HEK293 (cell line): ENCODE measurements at regions not wholly inside any gene's neighbourhood (a gene's known extent, or its start where the extent isn't known, plus 50 kb on each side); places are given as distances from the start of the nearest gene placed in this dataset.
"Not testable (repeated sequence)": the region's sequence is repeated elsewhere in the genome, so short reads cannot be mapped to it uniquely, and the experiment has no call there.

Experiments used
- CTCF ChIA-PET: fragments of 350-600 bp; formaldehyde crosslinking; extraction: SDS; loops from one replicate; lab custom pipeline; 2021; ENCODE audit warnings: antibody characterized with exemption; lab: Yijun Ruan, JAX
- POLR2A ChIA-PET: fragments of 300-600 bp; formaldehyde crosslinking; extraction: SDS; loops from one replicate; lab custom pipeline; 2020; ENCODE audit warnings: antibody characterized with exemption, inconsistent platforms; lab: Yijun Ruan, JAX
- H3K27ac ChIP-seq: fragments of 200-500 bp; sonication (Bioruptor generic); 2 replicates; pipeline ENCODE4 v1.5.1; 2014; ENCODE audit warnings: low read depth, low read length, control low read depth, inconsistent platforms; ENCODE audit errors: extremely low read depth
- H3K36me3 ChIP-seq, 2 experiments: fragments of 200-500 bp in 1 of 2; sonication (Bioruptor generic) in 1 of 2; 1 replicate in 1 of 2; 2 replicates in 1 of 2; pipeline ENCODE4 v1.5.1; 2014 to 2017; ENCODE audit warnings: inconsistent platforms in 2 of 2, low read length in 2 of 2; ENCODE audit not compliant: control insufficient read depth in 2 of 2, insufficient read depth in 1 of 2
- H3K4me1 ChIP-seq: fragments of 200-500 bp; sonication (Bioruptor generic); 2 replicates; pipeline ENCODE4 v1.5.1; 2014; ENCODE audit warnings: mild to moderate bottlenecking, low read length, inconsistent platforms; ENCODE audit not compliant: control insufficient read depth, insufficient read depth
- H3K4me3 ChIP-seq: 2 replicates; pipeline ENCODE4 v1.5.1; 2011; ENCODE audit warnings: low read depth, mild to moderate bottlenecking, control low read depth, low read length, moderate library complexity
- H3K9me3 ChIP-seq: fragments of 200-500 bp; sonication (Bioruptor generic); 2 replicates; pipeline ENCODE4 v1.5.1; 2014; ENCODE audit warnings: low read depth, low read length, inconsistent platforms; ENCODE audit not compliant: control insufficient read depth, insufficient read depth
- GLIS2 ChIP-seq: fragments of 450-650 bp; formaldehyde crosslinking; IDR thresholded peaks from 2 replicates; pipeline ENCODE4 v1.5.1; 2016; ENCODE audit warnings: missing biosample characterization, missing genetic modification characterization
- MEIS1 ChIP-seq: sonication (generic); formaldehyde crosslinking; IDR thresholded peaks from 2 replicates; pipeline ENCODE4 v1.8.1; 2022; ENCODE audit warnings: missing genetic modification reagents, mild to moderate bottlenecking, borderline replicate concordance
- TCF7L2 ChIP-seq: IDR thresholded peaks from 2 replicates; pipeline ENCODE4 v1.6.1; 2011; ENCODE audit warnings: low read depth, mild to moderate bottlenecking, inconsistent platforms, low read length, moderate library complexity, borderline replicate concordance
- WT1 ChIP-seq: fragments of 450-650 bp; formaldehyde crosslinking; IDR thresholded peaks from 2 replicates; pipeline ENCODE4 v1.5.1; 2016; ENCODE audit warnings: missing biosample characterization, missing genetic modification characterization
- ZNF121 ChIP-seq: fragments of 450-650 bp; formaldehyde crosslinking; IDR thresholded peaks from 2 replicates; pipeline ENCODE4 v1.5.1; 2016; ENCODE audit warnings: missing biosample characterization, missing genetic modification characterization
- ZNF138 ChIP-seq: fragments of 450-650 bp; formaldehyde crosslinking; IDR thresholded peaks from 2 replicates; pipeline ENCODE4 v1.5.1; 2016; ENCODE audit warnings: missing biosample characterization, missing genetic modification characterization, borderline replicate concordance
- ZNF2 ChIP-seq: fragments of 450-650 bp; formaldehyde crosslinking; IDR thresholded peaks from 2 replicates; pipeline ENCODE4 v1.5.1; 2016; ENCODE audit warnings: missing biosample characterization, missing genetic modification characterization
- ZNF214 ChIP-seq: fragments of 450-650 bp; formaldehyde crosslinking; IDR thresholded peaks from 2 replicates; pipeline ENCODE4 v1.5.1; 2017; ENCODE audit warnings: missing biosample characterization, mild to moderate bottlenecking, missing genetic modification characterization, borderline replicate concordance
- ZNF292 ChIP-seq: fragments of 450-650 bp; formaldehyde crosslinking; IDR thresholded peaks from 2 replicates; pipeline ENCODE4 v1.5.1; 2016; ENCODE audit warnings: low read depth, missing biosample characterization, missing genetic modification characterization, borderline replicate concordance
- ZNF311 ChIP-seq: fragments of 450-650 bp; formaldehyde crosslinking; IDR thresholded peaks from 2 replicates; pipeline ENCODE4 v1.5.1; 2017; ENCODE audit warnings: missing biosample characterization, missing genetic modification characterization, borderline replicate concordance
- ZNF777 ChIP-seq: fragments of 450-650 bp; formaldehyde crosslinking; IDR thresholded peaks from 2 replicates; pipeline ENCODE4 v1.5.1; 2017; ENCODE audit warnings: missing biosample characterization, missing genetic modification characterization, borderline replicate concordance
- ZNF785 ChIP-seq: fragments of 450-650 bp; formaldehyde crosslinking; IDR thresholded peaks from 2 replicates; pipeline ENCODE4 v1.5.1; 2016; ENCODE audit warnings: missing biosample characterization, missing genetic modification characterization
- TF ChIP-seq, protein P1 (sequence below): fragments of 450-650 bp; formaldehyde crosslinking; conservative IDR thresholded peaks from 2 replicates; pipeline ENCODE4 v1.5.1; 2016; ENCODE audit warnings: low read depth, missing biosample characterization, missing genetic modification characterization
- TF ChIP-seq, protein P2 (sequence below): fragments of 450-650 bp; formaldehyde crosslinking; IDR thresholded peaks from 2 replicates; pipeline ENCODE4 v1.5.1; 2017; ENCODE audit warnings: missing biosample characterization, missing genetic modification characterization
- TF ChIP-seq, protein P3 (sequence below): fragments of 450-650 bp; formaldehyde crosslinking; IDR thresholded peaks from 2 replicates; pipeline ENCODE4 v1.5.1; 2016; ENCODE audit warnings: missing biosample characterization, missing genetic modification characterization
- TF ChIP-seq, protein P4 (sequence below): fragments of 450-650 bp; formaldehyde crosslinking; IDR thresholded peaks from 2 replicates; pipeline ENCODE4 v1.5.1; 2016; ENCODE audit warnings: missing biosample characterization, missing genetic modification characterization
- TF ChIP-seq, protein P5 (sequence below): fragments of 450-650 bp; formaldehyde crosslinking; IDR thresholded peaks from 2 replicates; pipeline ENCODE4 v1.5.1; 2016; ENCODE audit warnings: missing biosample characterization, missing genetic modification characterization

GRCh38 chr2:124987436-124987835 is 962.3 kb downstream of the CNTNAP5 start:
- H3K27ac ChIP-seq, POLR2A ChIA-PET, H3K4me3 ChIP-seq, H3K4me1 ChIP-seq, H3K9me3 ChIP-seq, H3K36me3 ChIP-seq: not testable (repeated sequence)
- CTCF ChIA-PET: interaction anchor here (0.8 kb wide), 1 partner anchor 212 kb away, joined by 3 read pairs; no protein-coding TSS in a partner anchor

DNA sequence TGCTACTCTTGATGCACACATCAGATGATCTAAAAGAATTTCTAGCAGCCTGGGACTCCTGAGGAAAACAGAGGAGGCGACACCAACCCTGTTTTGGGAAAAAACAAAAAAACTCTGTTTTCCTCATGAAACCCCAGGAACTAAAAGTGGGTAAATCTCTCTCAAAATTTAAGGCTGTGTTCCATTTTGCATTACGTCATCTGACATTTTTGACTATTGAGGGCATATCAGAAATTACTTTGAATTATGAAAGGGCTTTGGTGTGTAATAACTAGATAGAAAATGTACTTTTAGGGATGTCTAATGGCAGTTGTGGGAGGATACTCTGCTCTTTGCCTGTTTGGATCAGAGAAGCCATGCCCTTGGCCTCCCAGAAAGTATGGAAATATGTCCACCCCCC is 963.0 kb downstream of the CNTNAP5 start:
- no peaks in the 10 kb centered on the region for H3K36me3 ChIP-seq
- TF ChIP-seq, protein P1, sequence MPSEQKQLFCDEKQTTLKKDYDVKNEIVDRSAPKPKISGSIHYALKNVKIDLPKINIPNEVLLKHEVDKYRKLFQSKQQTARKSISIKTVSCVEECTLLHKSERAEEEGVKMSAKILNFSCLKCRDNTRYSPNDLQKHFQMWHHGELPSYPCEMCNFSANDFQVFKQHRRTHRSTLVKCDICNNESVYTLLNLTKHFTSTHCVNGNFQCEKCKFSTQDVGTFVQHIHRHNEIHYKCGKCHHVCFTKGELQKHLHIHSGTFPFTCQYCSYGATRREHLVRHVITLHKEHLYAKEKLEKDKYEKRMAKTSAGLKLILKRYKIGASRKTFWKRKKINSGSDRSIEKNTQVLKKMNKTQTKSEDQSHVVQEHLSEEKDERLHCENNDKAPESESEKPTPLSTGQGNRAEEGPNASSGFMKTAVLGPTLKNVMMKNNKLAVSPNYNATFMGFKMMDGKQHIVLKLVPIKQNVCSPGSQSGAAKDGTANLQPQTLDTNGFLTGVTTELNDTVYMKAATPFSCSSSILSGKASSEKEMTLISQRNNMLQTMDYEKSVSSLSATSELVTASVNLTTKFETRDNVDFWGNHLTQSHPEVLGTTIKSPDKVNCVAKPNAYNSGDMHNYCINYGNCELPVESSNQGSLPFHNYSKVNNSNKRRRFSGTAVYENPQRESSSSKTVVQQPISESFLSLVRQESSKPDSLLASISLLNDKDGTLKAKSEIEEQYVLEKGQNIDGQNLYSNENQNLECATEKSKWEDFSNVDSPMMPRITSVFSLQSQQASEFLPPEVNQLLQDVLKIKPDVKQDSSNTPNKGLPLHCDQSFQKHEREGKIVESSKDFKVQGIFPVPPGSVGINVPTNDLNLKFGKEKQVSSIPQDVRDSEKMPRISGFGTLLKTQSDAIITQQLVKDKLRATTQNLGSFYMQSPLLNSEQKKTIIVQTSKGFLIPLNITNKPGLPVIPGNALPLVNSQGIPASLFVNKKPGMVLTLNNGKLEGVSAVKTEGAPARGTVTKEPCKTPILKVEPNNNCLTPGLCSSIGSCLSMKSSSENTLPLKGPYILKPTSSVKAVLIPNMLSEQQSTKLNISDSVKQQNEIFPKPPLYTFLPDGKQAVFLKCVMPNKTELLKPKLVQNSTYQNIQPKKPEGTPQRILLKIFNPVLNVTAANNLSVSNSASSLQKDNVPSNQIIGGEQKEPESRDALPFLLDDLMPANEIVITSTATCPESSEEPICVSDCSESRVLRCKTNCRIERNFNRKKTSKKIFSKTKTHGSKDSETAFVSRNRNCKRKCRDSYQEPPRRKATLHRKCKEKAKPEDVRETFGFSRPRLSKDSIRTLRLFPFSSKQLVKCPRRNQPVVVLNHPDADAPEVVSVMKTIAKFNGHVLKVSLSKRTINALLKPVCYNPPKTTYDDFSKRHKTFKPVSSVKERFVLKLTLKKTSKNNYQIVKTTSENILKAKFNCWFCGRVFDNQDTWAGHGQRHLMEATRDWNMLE (tag by site-specific recombination): no peak
- TF ChIP-seq ZNF2 (no peak), ZNF785 (tag by site-specific recombination) (no peak), ZNF121 (tag by site-specific recombination) (no peak), ZNF138 (tag by site-specific recombination) (no peak), WT1 (no peak)
- TF ChIP-seq, all 188 proteins: peak for 0

DNA sequence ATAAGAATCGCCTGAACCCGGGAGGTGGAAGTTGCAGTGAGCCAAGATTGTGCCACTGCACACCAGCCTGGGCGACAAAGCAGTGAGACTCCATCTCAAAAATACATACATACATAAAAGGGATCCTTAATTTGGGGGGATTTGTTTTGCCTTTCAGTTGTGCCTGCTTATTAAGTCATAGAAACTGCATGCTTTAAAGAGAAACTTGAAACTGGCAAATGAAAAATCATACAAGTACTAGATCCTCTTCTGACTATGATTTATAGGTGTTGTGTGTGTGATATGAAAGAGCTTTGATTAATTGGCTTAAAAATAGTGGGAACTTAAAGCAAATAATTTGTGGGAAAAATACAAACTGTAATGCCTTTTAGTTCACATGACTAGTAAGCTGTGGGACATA is 963.7 kb downstream of the CNTNAP5 start:
- H3K4me1 ChIP-seq: no peaks in the 10 kb centered on the region
- ChIA-PET CTCF (interaction anchor here (0.6 kb wide), 1 partner anchor 85 kb away, joined by 3 read pairs; no protein-coding TSS in a partner anchor), POLR2A (no interaction called here)
- H3K9me3 ChIP-seq: no peaks in the 10 kb centered on the region
- no peak for TF ChIP-seq ZNF311 (tag by site-specific recombination)
- TF ChIP-seq TCF7L2: no peak
- TF ChIP-seq, protein P2, sequence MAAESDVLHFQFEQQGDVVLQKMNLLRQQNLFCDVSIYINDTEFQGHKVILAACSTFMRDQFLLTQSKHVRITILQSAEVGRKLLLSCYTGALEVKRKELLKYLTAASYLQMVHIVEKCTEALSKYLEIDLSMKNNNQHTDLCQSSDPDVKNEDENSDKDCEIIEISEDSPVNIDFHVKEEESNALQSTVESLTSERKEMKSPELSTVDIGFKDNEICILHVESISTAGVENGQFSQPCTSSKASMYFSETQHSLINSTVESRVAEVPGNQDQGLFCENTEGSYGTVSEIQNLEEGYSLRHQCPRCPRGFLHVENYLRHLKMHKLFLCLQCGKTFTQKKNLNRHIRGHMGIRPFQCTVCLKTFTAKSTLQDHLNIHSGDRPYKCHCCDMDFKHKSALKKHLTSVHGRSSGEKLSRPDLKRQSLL: no peak
- TF ChIP-seq GLIS2: no peak
- no peak for TF ChIP-seq ZNF777 (tag by site-specific recombination)
- no peak for TF ChIP-seq MEIS1
- TF ChIP-seq, protein P3, sequence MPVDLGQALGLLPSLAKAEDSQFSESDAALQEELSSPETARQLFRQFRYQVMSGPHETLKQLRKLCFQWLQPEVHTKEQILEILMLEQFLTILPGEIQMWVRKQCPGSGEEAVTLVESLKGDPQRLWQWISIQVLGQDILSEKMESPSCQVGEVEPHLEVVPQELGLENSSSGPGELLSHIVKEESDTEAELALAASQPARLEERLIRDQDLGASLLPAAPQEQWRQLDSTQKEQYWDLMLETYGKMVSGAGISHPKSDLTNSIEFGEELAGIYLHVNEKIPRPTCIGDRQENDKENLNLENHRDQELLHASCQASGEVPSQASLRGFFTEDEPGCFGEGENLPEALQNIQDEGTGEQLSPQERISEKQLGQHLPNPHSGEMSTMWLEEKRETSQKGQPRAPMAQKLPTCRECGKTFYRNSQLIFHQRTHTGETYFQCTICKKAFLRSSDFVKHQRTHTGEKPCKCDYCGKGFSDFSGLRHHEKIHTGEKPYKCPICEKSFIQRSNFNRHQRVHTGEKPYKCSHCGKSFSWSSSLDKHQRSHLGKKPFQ (tag by site-specific recombination): no peak
- TF ChIP-seq, protein P4, sequence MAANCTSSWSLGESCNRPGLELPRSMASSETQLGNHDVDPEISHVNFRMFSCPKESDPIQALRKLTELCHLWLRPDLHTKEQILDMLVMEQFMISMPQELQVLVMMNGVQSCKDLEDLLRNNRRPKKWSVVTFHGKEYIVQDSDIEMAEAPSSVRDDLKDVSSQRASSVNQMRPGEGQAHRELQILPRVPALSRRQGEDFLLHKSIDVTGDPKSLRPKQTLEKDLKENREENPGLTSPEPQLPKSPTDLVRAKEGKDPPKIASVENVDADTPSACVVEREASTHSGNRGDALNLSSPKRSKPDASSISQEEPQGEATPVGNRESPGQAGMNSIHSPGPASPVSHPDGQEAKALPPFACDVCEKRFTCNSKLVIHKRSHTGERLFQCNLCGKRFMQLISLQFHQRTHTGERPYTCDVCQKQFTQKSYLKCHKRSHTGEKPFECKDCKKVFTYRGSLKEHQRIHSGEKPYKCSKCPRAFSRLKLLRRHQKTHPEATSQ (tag by site-specific recombination): no peak
- TF ChIP-seq, protein P5, sequence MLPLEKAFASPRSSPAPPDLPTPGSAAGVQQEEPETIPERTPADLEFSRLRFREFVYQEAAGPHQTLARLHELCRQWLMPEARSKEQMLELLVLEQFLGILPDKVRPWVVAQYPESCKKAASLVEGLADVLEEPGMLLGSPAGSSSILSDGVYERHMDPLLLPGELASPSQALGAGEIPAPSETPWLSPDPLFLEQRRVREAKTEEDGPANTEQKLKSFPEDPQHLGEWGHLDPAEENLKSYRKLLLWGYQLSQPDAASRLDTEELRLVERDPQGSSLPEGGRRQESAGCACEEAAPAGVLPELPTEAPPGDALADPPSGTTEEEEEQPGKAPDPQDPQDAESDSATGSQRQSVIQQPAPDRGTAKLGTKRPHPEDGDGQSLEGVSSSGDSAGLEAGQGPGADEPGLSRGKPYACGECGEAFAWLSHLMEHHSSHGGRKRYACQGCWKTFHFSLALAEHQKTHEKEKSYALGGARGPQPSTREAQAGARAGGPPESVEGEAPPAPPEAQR: no peak
- no peak for TF ChIP-seq ZNF214 (tag by site-specific recombination)
- TF ChIP-seq ZNF292 (tag by site-specific recombination): no peak
- H3K27ac ChIP-seq: no peak overlapping the region
- no peak overlapping the region for H3K4me3 ChIP-seq
- H3K36me3 ChIP-seq: no peaks in the 10 kb centered on the region

More for the DNA sequence above, 963.0 kb downstream of the CNTNAP5 start:
- ChIA-PET POLR2A (no interaction called here), CTCF (interaction anchor here (0.6 kb wide), 1 partner anchor 86 kb away, joined by 3 read pairs; no protein-coding TSS in a partner anchor)
- H3K27ac ChIP-seq: no peak overlapping the region
- H3K9me3 ChIP-seq: no peaks in the 10 kb centered on the region
- no peaks in the 10 kb centered on the region for H3K4me1 ChIP-seq
- no peak overlapping the region for H3K4me3 ChIP-seq
